ENCODE measurements at regions not wholly inside any gene's neighbourhood (a gene's known extent, or its start where the extent isn't known, plus 50 kb on each side); places are given as distances from the start of the nearest gene placed in this dataset.

GRCh38 chr13:108460746-108461145, 168.7 kb upstream of the MYO16 start:
- TF ChIP-seq NFRKB (IDR thresholded peaks at IDR 0.05) (no peak), LEF1 (IDR thresholded peaks at IDR 0.05; ENCODE audit: borderline replicate concordance) (no peak), TARDBP (IDR thresholded peaks at IDR 0.05) (no peak), CTBP1 (IDR thresholded peaks at IDR 0.05; ENCODE audit: borderline replicate concordance) (no peak)
